ENCODE measurements at regions not wholly inside any gene's neighbourhood (a gene's known extent, or its start where the extent isn't known, plus 50 kb on each side); places are given as distances from the start of the nearest gene placed in this dataset.

DNA sequence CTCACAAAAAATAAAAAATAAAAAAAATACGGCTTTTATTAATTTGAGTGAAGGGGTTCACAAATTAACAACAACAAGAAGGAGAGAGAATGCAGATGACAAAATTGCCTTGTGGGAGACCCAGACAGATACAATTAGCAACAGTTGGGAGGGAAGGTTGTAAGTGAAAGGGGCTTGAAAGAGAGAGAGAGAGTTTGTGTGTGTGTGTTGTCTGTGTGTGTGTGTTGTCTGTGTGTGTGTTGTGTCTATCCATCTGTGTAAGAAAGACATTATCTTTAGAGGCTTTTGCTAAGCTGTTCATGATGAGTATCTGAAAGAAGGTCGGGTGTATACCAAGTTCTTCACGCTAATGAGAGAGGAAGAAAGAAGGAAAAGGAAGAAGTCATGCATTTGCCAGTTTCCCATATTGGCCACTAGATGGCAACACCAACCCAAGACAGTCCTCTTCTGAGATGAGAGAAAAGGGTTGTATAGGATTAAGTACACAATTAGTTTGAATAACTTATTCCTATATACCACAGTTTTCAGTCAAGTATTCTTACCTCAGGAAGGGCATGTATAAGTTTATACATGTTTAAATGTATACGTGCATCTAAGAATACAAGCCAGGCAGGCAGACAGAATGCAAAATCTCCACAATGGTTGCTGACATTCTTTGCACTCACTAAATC lies 63.7 kb upstream of the CD2AP start (continued):
- no peak for TF ChIP-seq GABPB1 (CRISPR knock-in tag; IDR thresholded peaks at IDR 0.05)
- TF ChIP-seq ZNF225 (CRISPR knock-in tag; IDR thresholded peaks at IDR 0.05): no peak
- TF ChIP-seq, protein P1, sequence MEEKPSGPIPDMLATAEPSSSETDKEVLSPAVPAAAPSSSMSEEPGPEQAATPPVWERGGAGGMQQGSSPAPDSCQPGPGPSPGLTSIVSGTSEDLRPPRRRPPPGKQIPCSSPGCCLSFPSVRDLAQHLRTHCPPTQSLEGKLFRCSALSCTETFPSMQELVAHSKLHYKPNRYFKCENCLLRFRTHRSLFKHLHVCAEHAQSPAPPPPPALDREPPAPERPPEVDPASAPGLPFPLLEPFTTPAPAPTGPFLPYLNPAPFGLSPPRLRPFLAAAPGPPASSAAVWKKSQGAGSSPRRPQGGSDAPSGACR (CRISPR knock-in tag; IDR thresholded peaks at IDR 0.05): no peak
- TF ChIP-seq ZNF564 (CRISPR knock-in tag; IDR thresholded peaks at IDR 0.05): no peak
- no peak for TF ChIP-seq BRCA1 (CRISPR knock-in tag; IDR thresholded peaks at IDR 0.05)
- TF ChIP-seq POLR2AphosphoS2 (IDR thresholded peaks at IDR 0.05; ENCODE audit: low read depth, low read length): no peak
- no peak for TF ChIP-seq ZNF724P (CRISPR knock-in tag; IDR thresholded peaks at IDR 0.05; ENCODE audit: borderline replicate concordance)
- no peak for TF ChIP-seq SMARCC2 (IDR thresholded peaks at IDR 0.05)
- no peak for TF ChIP-seq PHB2 (IDR thresholded peaks at IDR 0.05; ENCODE audit: partially characterized antibody)
- no peak for TF ChIP-seq ZNF605 (CRISPR knock-in tag; IDR thresholded peaks at IDR 0.05)
- TF ChIP-seq, protein P2, sequence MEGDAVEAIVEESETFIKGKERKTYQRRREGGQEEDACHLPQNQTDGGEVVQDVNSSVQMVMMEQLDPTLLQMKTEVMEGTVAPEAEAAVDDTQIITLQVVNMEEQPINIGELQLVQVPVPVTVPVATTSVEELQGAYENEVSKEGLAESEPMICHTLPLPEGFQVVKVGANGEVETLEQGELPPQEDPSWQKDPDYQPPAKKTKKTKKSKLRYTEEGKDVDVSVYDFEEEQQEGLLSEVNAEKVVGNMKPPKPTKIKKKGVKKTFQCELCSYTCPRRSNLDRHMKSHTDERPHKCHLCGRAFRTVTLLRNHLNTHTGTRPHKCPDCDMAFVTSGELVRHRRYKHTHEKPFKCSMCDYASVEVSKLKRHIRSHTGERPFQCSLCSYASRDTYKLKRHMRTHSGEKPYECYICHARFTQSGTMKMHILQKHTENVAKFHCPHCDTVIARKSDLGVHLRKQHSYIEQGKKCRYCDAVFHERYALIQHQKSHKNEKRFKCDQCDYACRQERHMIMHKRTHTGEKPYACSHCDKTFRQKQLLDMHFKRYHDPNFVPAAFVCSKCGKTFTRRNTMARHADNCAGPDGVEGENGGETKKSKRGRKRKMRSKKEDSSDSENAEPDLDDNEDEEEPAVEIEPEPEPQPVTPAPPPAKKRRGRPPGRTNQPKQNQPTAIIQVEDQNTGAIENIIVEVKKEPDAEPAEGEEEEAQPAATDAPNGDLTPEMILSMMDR (CRISPR knock-in tag; IDR thresholded peaks at IDR 0.05): peak; percentile 93
- TF ChIP-seq MXD4 (CRISPR knock-in tag; IDR thresholded peaks at IDR 0.05): no peak
- TF ChIP-seq SYNCRIP (IDR thresholded peaks at IDR 0.05; ENCODE audit: insufficient read depth, low read depth, low read length): no peak
- TF ChIP-seq ETV6 (CRISPR knock-in tag; conservative IDR thresholded peaks at IDR 0.05): no peak
- no peak for TF ChIP-seq ZNF879 (CRISPR knock-in tag; IDR thresholded peaks at IDR 0.05)
- TF ChIP-seq ZNF451 (CRISPR knock-in tag; IDR thresholded peaks at IDR 0.05): no peak
- no peak for TF ChIP-seq ZNF747 (CRISPR knock-in tag; IDR thresholded peaks at IDR 0.05; ENCODE audit: borderline replicate concordance)
- no peak for TF ChIP-seq NFIB (CRISPR knock-in tag; IDR thresholded peaks at IDR 0.05; ENCODE audit: borderline replicate concordance)
- no peak for TF ChIP-seq ZNF44 (CRISPR knock-in tag; IDR thresholded peaks at IDR 0.05)
- TF ChIP-seq MAFF (IDR thresholded peaks at IDR 0.05; ENCODE audit: low read depth, low read length): no peak
- TF ChIP-seq, protein P3, sequence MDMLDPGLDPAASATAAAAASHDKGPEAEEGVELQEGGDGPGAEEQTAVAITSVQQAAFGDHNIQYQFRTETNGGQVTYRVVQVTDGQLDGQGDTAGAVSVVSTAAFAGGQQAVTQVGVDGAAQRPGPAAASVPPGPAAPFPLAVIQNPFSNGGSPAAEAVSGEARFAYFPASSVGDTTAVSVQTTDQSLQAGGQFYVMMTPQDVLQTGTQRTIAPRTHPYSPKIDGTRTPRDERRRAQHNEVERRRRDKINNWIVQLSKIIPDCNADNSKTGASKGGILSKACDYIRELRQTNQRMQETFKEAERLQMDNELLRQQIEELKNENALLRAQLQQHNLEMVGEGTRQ (IDR thresholded peaks at IDR 0.05; ENCODE audit: low read depth, low read length): no peak
- TF ChIP-seq, protein P3 (CRISPR knock-in tag; IDR thresholded peaks at IDR 0.05; ENCODE audit: borderline replicate concordance): no peak
- no peak for TF ChIP-seq ZKSCAN1 (IDR thresholded peaks at IDR 0.05; ENCODE audit: low read length)
- no peak for TF ChIP-seq ZFP36 (IDR thresholded peaks at IDR 0.05; ENCODE audit: borderline replicate concordance, low read depth, low read length, partially characterized antibody)
- TF ChIP-seq, protein P4, sequence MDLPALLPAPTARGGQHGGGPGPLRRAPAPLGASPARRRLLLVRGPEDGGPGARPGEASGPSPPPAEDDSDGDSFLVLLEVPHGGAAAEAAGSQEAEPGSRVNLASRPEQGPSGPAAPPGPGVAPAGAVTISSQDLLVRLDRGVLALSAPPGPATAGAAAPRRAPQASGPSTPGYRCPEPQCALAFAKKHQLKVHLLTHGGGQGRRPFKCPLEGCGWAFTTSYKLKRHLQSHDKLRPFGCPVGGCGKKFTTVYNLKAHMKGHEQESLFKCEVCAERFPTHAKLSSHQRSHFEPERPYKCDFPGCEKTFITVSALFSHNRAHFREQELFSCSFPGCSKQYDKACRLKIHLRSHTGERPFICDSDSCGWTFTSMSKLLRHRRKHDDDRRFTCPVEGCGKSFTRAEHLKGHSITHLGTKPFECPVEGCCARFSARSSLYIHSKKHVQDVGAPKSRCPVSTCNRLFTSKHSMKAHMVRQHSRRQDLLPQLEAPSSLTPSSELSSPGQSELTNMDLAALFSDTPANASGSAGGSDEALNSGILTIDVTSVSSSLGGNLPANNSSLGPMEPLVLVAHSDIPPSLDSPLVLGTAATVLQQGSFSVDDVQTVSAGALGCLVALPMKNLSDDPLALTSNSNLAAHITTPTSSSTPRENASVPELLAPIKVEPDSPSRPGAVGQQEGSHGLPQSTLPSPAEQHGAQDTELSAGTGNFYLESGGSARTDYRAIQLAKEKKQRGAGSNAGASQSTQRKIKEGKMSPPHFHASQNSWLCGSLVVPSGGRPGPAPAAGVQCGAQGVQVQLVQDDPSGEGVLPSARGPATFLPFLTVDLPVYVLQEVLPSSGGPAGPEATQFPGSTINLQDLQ (CRISPR knock-in tag; IDR thresholded peaks at IDR 0.05): no peak
- no peak for TF ChIP-seq PHF5A (CRISPR knock-in tag; IDR thresholded peaks at IDR 0.05; ENCODE audit: low read depth, unreplicated experiment)

Measured in HepG2 (cell line).